A549 (cell line): ENCODE measurements at regions not wholly inside any gene's neighbourhood (a gene's known extent, or its start where the extent isn't known, plus 50 kb on each side); places are given as distances from the start of the nearest gene placed in this dataset.

Experiments used
- ATAC-seq, 2 experiments: fragments of 200-7000 bp in 1 of 2; fragments of >200 bp in 1 of 2; cut with Nextera tagmentation in 1 of 2; cut with Tn5 transposase in 1 of 2; 3 replicates each; pipeline versions ENCODE4 v1.8.0 to v1.9.1; 2018 to 2020; ENCODE audit warnings: mild to moderate bottlenecking in 1 of 2, moderate library complexity in 1 of 2
- CTCF ChIA-PET: fragments of 300-600 bp; sonication (Branson Sonifier 250); formaldehyde crosslinking; extraction: SDS; loops from one replicate; lab custom pipeline; 2021; ENCODE audit warnings: antibody characterized with exemption, inconsistent platforms; lab: Yijun Ruan, JAX
- POLR2A ChIA-PET: fragments of 350-600 bp; formaldehyde crosslinking; extraction: SDS; loops from one replicate; lab custom pipeline; 2021; ENCODE audit warnings: antibody characterized with exemption, inconsistent platforms; lab: Yijun Ruan, JAX
- DNase-seq, 2 experiments: peaks; one replicate each; pipeline versions ENCODE4 v3.0.0 to v3.0.0-alpha.2; 2011 to 2016; ENCODE audit warnings: low read depth in 1 of 2, low spot score in 1 of 2
- FAIRE-seq: peaks from 2 replicates; lab custom pipeline; 2011; peaks lifted over from hg19 to GRCh38; lab: Jason Lieb, UNC
- H3K27ac ChIP-seq, 2 experiments: fragments of >200 bp; sonication (Bioruptor Twin); formaldehyde crosslinking; 3 replicates each; pipeline ENCODE4 v1.5.1; 2016 to 2017
- H3K4me1 ChIP-seq: fragments of >200 bp; sonication (Bioruptor Twin); formaldehyde crosslinking; 3 replicates; pipeline ENCODE4 v1.6.1; 2016
- H3K4me2 ChIP-seq: fragments of >200 bp; sonication (Bioruptor Twin); formaldehyde crosslinking; 3 replicates; pipeline ENCODE4 v1.6.1; 2016
- H3K4me3 ChIP-seq: fragments of >200 bp; sonication (Bioruptor Twin); formaldehyde crosslinking; 3 replicates; pipeline ENCODE4 v1.5.1; 2016
- H3K9me3 ChIP-seq: fragments of >200 bp; sonication (Bioruptor Twin); formaldehyde crosslinking; 3 replicates; pipeline ENCODE4 v1.6.1; 2016
- BHLHE40 ChIP-seq: IDR thresholded peaks from 2 replicates; pipeline ENCODE4 v1.6.1; 2012; ENCODE audit warnings: low read depth, low read length, inconsistent platforms
- CBX2 ChIP-seq: fragments of 200-600 bp; sonication (generic); IDR thresholded peaks from 2 replicates; pipeline ENCODE4 v1.6.1; 2016; ENCODE audit warnings: low read depth, mild to moderate bottlenecking, borderline replicate concordance
- CEBPB ChIP-seq, 2 experiments: fragments of >200 bp in 1 of 2; sonication (Bioruptor Twin) in 1 of 2; formaldehyde crosslinking in 1 of 2; IDR thresholded peaks; 2 replicates each; pipeline ENCODE4 v1.6.1; 2012 to 2016
- CHD4 ChIP-seq: fragments of 200-600 bp; sonication (generic); IDR thresholded peaks from 2 replicates; pipeline ENCODE4 v1.6.1; 2016; ENCODE audit warnings: antibody characterized with exemption, mild to moderate bottlenecking, borderline replicate concordance
- EP300 ChIP-seq, 2 experiments: fragments of >200 bp; sonication (Bioruptor Twin); formaldehyde crosslinking; IDR thresholded peaks; 2 replicates in 1 of 2; 3 replicates in 1 of 2; pipeline ENCODE4 v1.6.1; 2016 to 2017
- FOSB ChIP-seq: fragments of 250-450 bp; sonication (Bioruptor Pico); IDR thresholded peaks from 2 replicates; pipeline ENCODE4 v1.5.0; 2020; ENCODE audit warnings: mild to moderate bottlenecking, moderate library complexity
- FOSL2 ChIP-seq, 2 experiments: fragments of 450-650 bp in 1 of 2; fragments of >200 bp in 1 of 2; sonication (Bioruptor Twin) in 1 of 2; formaldehyde crosslinking; IDR thresholded peaks; 2 replicates each; pipeline versions ENCODE4 v1.5.0 to v1.6.1; 2016 to 2020; ENCODE audit warnings: mild to moderate bottlenecking in 1 of 2, moderate library complexity in 1 of 2
- GATA3 ChIP-seq: IDR thresholded peaks from 2 replicates; pipeline ENCODE4 v1.6.1; 2012; ENCODE audit warnings: borderline replicate concordance
- HDAC2 ChIP-seq: fragments of 200-600 bp; sonication (generic); IDR thresholded peaks from 2 replicates; pipeline ENCODE4 v1.6.1; 2016
- HOXA7 ChIP-seq: fragments of 250-450 bp; sonication (Bioruptor Pico); IDR thresholded peaks from 2 replicates; pipeline ENCODE4 v1.5.0; 2020; ENCODE audit warnings: mild to moderate bottlenecking, moderate library complexity
- HOXB13 ChIP-seq: fragments of 250-450 bp; sonication (Bioruptor Pico); IDR thresholded peaks from 2 replicates; pipeline ENCODE4 v1.5.0; 2020; ENCODE audit warnings: low read depth, mild to moderate bottlenecking, moderate library complexity
- HOXB5 ChIP-seq: fragments of 250-450 bp; sonication (Bioruptor Pico); IDR thresholded peaks from 2 replicates; pipeline ENCODE4 v1.5.0; 2020; ENCODE audit warnings: mild to moderate bottlenecking, moderate library complexity
- MAFK ChIP-seq: fragments of 450-650 bp; IDR thresholded peaks from 2 replicates; pipeline ENCODE4 v1.6.1; 2014; ENCODE audit not compliant: partially characterized antibody
- MAZ ChIP-seq: fragments of 150-350 bp; IDR thresholded peaks from 2 replicates; pipeline ENCODE4 v1.6.1; 2014; ENCODE audit warnings: antibody characterized with exemption, low read depth, low read length, borderline replicate concordance
- RCOR1 ChIP-seq: fragments of 150-350 bp; IDR thresholded peaks from 2 replicates; pipeline ENCODE4 v1.6.1; 2014; ENCODE audit warnings: antibody characterized with exemption, low read length, low read depth
- RFX5 ChIP-seq: fragments of 450-650 bp; IDR thresholded peaks from 2 replicates; pipeline ENCODE4 v1.7.1; 2014; ENCODE audit warnings: antibody characterized with exemption, mild to moderate bottlenecking, moderate library complexity
- RNF2 ChIP-seq: fragments of 200-600 bp; sonication (generic); IDR thresholded peaks from 2 replicates; pipeline ENCODE4 v1.6.1; 2016; ENCODE audit warnings: low read depth, mild to moderate bottlenecking, antibody characterized with exemption, moderate library complexity, borderline replicate concordance
- ZC3H11A ChIP-seq: fragments of 450-650 bp; IDR thresholded peaks from 2 replicates; pipeline ENCODE4 v1.6.1; 2014; ENCODE audit warnings: antibody characterized with exemption, mild to moderate bottlenecking
- WGBS: methylation state at CpG from one replicate; pipeline ENCODE4 v1.1.6; 2017; ENCODE audit errors: missing lambda C conversion rate; 5-methylcytosine and 5-hydroxymethylcytosine counted together
- TF ChIP-seq, protein P1 (sequence below): fragments of 150-350 bp; IDR thresholded peaks from 2 replicates; pipeline ENCODE4 v1.6.1; 2014; ENCODE audit warnings: low read depth, mild to moderate bottlenecking, low read length
- TF ChIP-seq, protein P2 (sequence below): fragments of 250-450 bp; sonication (Bioruptor Pico); IDR thresholded peaks from 2 replicates; pipeline ENCODE4 v1.5.0; 2020; ENCODE audit warnings: low read depth, mild to moderate bottlenecking, moderate library complexity
- TF ChIP-seq, protein P3 (sequence below): fragments of 250-450 bp; sonication (Bioruptor Pico); IDR thresholded peaks from 2 replicates; pipeline ENCODE4 v1.5.0; 2021; ENCODE audit warnings: mild to moderate bottlenecking, moderate library complexity, borderline replicate concordance
- TF ChIP-seq, protein P4 (sequence below): IDR thresholded peaks from 2 replicates; pipeline ENCODE4 v1.6.1; 2012
- TF ChIP-seq, protein P5 (sequence below): IDR thresholded peaks from 2 replicates; pipeline ENCODE4 v1.6.1; 2012; ENCODE audit warnings: low read depth, borderline replicate concordance

DNA sequence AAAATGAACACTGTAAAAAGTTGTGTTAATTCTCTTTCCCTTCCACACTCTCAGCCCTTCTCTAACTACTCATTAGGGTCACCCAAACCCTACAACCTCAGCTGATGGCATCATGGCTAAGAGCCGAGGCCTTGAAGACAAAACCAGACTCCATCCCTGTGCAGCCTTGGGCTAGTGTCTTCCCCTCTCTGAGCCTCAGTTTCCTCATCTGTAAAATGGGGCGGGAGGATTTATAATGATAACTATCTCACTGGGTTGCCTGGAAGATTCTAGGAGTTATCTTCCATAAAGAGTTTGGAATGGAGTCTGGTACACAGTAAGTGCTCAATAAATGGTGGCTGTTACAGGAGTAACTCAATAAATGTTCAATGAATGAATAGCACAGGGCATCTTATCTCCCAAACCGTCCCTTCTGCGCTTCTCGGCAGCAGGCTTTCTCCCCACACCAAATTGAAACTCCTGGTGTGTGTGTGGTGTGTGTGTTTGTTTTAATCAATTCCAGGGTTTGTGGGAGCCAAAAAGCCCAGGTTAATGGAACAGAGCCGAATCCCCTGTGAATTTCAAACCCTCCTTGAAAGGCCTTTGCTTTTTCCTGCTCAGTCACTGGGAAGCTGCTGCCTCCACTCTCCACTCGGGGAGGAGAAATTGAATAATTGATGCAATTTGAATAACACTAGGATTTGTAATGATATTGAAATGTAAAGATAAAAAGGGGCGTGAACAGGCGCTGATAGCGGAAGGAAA lies 61.2 kb upstream of the FAM222A start:
- H3K4me2 ChIP-seq: no peak overlapping the region
- ATAC-seq (no peak), FAIRE-seq (no peak), DNase-seq (no peak)
- no peak overlapping the region for H3K27ac ChIP-seq
- POLR2A ChIA-PET: no interaction called here
- CTCF ChIA-PET: no interaction called here
- WGBS: 57% methylated on average over 10 of the region's 10 CpGs
- no peaks in the 10 kb centered on the region for H3K9me3 ChIP-seq
- peaks cover 9% of the 10 kb centered on the region; the same call in 1 of the 3 replicates for H3K4me1 ChIP-seq
- H3K4me3 ChIP-seq: no peak overlapping the region
- TF ChIP-seq BHLHE40 (no peak), HOXB5 (CRISPR knock-in tag) (no peak), MAFK (no peak), HOXB13 (no peak), HOXA7 (CRISPR knock-in tag) (no peak), RCOR1 (no peak), HDAC2 (no peak), FOSB (CRISPR knock-in tag) (no peak), RFX5 (no peak), MAZ (no peak), ZC3H11A (no peak), EP300 (IDR thresholded peaks at IDR 0.05) (no peak), FOSL2 (IDR thresholded peaks at IDR 0.05) (no peak), FOSL2 (CRISPR knock-in tag; IDR thresholded peaks at IDR 0.05) (no peak), CEBPB (IDR thresholded peaks at IDR 0.05) (no peak), RNF2 (no peak)
- TF ChIP-seq, protein P1, sequence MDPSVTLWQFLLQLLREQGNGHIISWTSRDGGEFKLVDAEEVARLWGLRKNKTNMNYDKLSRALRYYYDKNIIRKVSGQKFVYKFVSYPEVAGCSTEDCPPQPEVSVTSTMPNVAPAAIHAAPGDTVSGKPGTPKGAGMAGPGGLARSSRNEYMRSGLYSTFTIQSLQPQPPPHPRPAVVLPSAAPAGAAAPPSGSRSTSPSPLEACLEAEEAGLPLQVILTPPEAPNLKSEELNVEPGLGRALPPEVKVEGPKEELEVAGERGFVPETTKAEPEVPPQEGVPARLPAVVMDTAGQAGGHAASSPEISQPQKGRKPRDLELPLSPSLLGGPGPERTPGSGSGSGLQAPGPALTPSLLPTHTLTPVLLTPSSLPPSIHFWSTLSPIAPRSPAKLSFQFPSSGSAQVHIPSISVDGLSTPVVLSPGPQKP: no peak
- TF ChIP-seq, protein P2, sequence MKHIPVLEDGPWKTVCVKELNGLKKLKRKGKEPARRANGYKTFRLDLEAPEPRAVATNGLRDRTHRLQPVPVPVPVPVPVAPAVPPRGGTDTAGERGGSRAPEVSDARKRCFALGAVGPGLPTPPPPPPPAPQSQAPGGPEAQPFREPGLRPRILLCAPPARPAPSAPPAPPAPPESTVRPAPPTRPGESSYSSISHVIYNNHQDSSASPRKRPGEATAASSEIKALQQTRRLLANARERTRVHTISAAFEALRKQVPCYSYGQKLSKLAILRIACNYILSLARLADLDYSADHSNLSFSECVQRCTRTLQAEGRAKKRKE (CRISPR knock-in tag): no peak
- TF ChIP-seq, protein P3, sequence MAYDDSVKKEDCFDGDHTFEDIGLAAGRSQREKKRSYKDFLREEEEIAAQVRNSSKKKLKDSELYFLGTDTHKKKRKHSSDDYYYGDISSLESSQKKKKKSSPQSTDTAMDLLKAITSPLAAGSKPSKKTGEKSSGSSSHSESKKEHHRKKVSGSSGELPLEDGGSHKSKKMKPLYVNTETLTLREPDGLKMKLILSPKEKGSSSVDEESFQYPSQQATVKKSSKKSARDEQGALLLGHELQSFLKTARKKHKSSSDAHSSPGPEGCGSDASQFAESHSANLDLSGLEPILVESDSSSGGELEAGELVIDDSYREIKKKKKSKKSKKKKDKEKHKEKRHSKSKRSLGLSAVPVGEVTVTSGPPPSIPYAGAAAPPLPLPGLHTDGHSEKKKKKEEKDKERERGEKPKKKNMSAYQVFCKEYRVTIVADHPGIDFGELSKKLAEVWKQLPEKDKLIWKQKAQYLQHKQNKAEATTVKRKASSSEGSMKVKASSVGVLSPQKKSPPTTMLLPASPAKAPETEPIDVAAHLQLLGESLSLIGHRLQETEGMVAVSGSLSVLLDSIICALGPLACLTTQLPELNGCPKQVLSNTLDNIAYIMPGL (CRISPR knock-in tag): no peak
- TF ChIP-seq, protein P4, sequence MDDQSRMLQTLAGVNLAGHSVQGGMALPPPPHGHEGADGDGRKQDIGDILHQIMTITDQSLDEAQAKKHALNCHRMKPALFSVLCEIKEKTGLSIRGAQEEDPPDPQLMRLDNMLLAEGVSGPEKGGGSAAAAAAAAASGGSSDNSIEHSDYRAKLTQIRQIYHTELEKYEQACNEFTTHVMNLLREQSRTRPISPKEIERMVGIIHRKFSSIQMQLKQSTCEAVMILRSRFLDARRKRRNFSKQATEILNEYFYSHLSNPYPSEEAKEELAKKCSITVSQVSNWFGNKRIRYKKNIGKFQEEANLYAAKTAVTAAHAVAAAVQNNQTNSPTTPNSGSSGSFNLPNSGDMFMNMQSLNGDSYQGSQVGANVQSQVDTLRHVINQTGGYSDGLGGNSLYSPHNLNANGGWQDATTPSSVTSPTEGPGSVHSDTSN: no peak
- TF ChIP-seq, protein P5, sequence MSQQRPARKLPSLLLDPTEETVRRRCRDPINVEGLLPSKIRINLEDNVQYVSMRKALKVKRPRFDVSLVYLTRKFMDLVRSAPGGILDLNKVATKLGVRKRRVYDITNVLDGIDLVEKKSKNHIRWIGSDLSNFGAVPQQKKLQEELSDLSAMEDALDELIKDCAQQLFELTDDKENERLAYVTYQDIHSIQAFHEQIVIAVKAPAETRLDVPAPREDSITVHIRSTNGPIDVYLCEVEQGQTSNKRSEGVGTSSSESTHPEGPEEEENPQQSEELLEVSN: no peak

DNA sequence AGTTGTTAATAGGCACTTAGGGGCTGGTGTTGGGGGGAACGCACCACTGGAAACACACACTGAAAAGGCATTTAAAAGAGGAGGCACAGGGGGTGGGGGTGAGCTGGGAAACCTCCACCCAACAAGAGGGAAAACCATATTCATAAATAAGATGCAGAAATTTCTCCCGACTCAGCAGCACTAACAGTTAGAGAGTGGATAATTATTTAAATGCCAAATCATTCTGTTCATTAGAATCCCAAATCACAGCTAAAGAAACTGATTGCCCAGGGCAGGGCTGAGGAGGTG lies 60.7 kb upstream of the FAM222A start:
- FAIRE-seq (no peak), ATAC-seq (no peak), DNase-seq (no peak)
- TF ChIP-seq CHD4 (no peak), RCOR1 (no peak), GATA3 (no peak), CBX2 (no peak), MAFK (peak; percentile 47)
- H3K4me2 ChIP-seq: no peak overlapping the region
- POLR2A ChIA-PET: no interaction called here
- H3K27ac ChIP-seq: no peak overlapping the region
- 53% methylated on average over 2 of the region's 2 CpGs for WGBS
- no peaks in the 10 kb centered on the region for H3K9me3 ChIP-seq
- peaks cover 9% of the 10 kb centered on the region; the same call in 1 of the 3 replicates for H3K4me1 ChIP-seq
- no peak overlapping the region for H3K4me3 ChIP-seq
- CTCF ChIA-PET: interaction anchor here (0.6 kb wide), 1 partner anchor 54 kb away, joined by 3 read pairs; no protein-coding TSS in a partner anchor
